OCI-LY1 (cell line): ENCODE measurements at regions not wholly inside any gene's neighbourhood (a gene's known extent, or its start where the extent isn't known, plus 50 kb on each side); places are given as distances from the start of the nearest gene placed in this dataset.

Experiments
- H2AFZ ChIP-seq: fragments of 200-600 bp; sonication (generic), shearing (Covaris generic); 2 replicates; pipeline ENCODE4 v1.6.0; 2014; ENCODE audit warnings: antibody characterized with exemption, mild to moderate bottlenecking, low read length
- H3F3A ChIP-seq: fragments of 200-600 bp; sonication (generic), shearing (Covaris generic); 2 replicates; pipeline ENCODE4 v1.6.0; 2014; ENCODE audit warnings: mild to moderate bottlenecking, antibody characterized with exemption, low read length, moderate library complexity; ENCODE audit not compliant: insufficient read depth
- H3K27ac ChIP-seq: fragments of 200-600 bp; sonication (generic); 2 replicates; pipeline ENCODE4 v1.5.1; 2014; ENCODE audit warnings: low read length, mixed run types, mild to moderate bottlenecking, low read depth; ENCODE audit not compliant: poor library complexity, severe bottlenecking
- H3K27me3 ChIP-seq: fragments of 200-600 bp; sonication (generic); 2 replicates; pipeline ENCODE4 v1.6.0; 2014; ENCODE audit warnings: antibody characterized with exemption, mild to moderate bottlenecking, low read length, moderate library complexity; ENCODE audit not compliant: insufficient read depth
- H3K36me3 ChIP-seq: fragments of 200-600 bp; sonication (generic); 2 replicates; pipeline ENCODE4 v1.6.1; 2014; ENCODE audit warnings: mild to moderate bottlenecking, antibody characterized with exemption, low read length, moderate library complexity, mixed read lengths; ENCODE audit not compliant: insufficient read depth
- H3K4me1 ChIP-seq: fragments of 200-600 bp; sonication (generic); 2 replicates; pipeline ENCODE4 v1.5.1; 2014; ENCODE audit warnings: mild to moderate bottlenecking, low read length, moderate library complexity; ENCODE audit not compliant: insufficient read depth, severe bottlenecking
- H3K4me2 ChIP-seq: fragments of 200-600 bp; sonication (generic), shearing (Covaris generic); 2 replicates; pipeline ENCODE4 v1.6.1; 2014; ENCODE audit warnings: low read length
- H3K4me3 ChIP-seq: fragments of 200-600 bp; sonication (generic); 2 replicates; pipeline ENCODE4 v1.5.1; 2014; ENCODE audit warnings: low read length, low read depth, mild to moderate bottlenecking, mixed read lengths; ENCODE audit not compliant: poor library complexity, severe bottlenecking
- H3K79me2 ChIP-seq: fragments of 200-600 bp; shearing (Covaris generic); 2 replicates; pipeline ENCODE4 v1.6.1; 2016; ENCODE audit warnings: mixed run types, low read length, mixed read lengths; ENCODE audit not compliant: insufficient read depth
- H3K9ac ChIP-seq: fragments of 200-600 bp; sonication (generic), shearing (Covaris generic); 2 replicates; pipeline ENCODE4 v1.6.1; 2014; ENCODE audit warnings: mild to moderate bottlenecking, low read length, mixed read lengths
- H3K9me2 ChIP-seq: fragments of 200-600 bp; sonication (generic), shearing (Covaris generic); 2 replicates; pipeline ENCODE4 v1.6.1; 2014; ENCODE audit warnings: low read depth, mild to moderate bottlenecking, low read length, mixed read lengths
- H3K9me3 ChIP-seq: fragments of 200-600 bp; shearing (Covaris generic); 2 replicates; pipeline ENCODE4 v1.6.1; 2014; ENCODE audit warnings: low read length, mixed read lengths
- H4K20me1 ChIP-seq: fragments of 200-600 bp; sonication (generic), shearing (Covaris generic); 2 replicates; pipeline ENCODE4 v1.6.0; 2016; ENCODE audit warnings: mild to moderate bottlenecking, low read length; ENCODE audit not compliant: insufficient read depth
- CTCF ChIP-seq: fragments of 200-600 bp; sonication (generic), shearing (Covaris generic); IDR thresholded peaks from 2 replicates; pipeline ENCODE4 v1.5.1; 2017; ENCODE audit warnings: mild to moderate bottlenecking, antibody characterized with exemption, low read length, moderate library complexity, mixed read lengths
- EZH2 ChIP-seq: fragments of 200-600 bp; sonication (generic), shearing (Covaris generic); IDR thresholded peaks from 2 replicates; pipeline ENCODE4 v1.8.0; 2017; ENCODE audit warnings: borderline replicate concordance, mixed run types, mild to moderate bottlenecking, antibody characterized with exemption, low read length, moderate library complexity, mixed read lengths

DNA sequence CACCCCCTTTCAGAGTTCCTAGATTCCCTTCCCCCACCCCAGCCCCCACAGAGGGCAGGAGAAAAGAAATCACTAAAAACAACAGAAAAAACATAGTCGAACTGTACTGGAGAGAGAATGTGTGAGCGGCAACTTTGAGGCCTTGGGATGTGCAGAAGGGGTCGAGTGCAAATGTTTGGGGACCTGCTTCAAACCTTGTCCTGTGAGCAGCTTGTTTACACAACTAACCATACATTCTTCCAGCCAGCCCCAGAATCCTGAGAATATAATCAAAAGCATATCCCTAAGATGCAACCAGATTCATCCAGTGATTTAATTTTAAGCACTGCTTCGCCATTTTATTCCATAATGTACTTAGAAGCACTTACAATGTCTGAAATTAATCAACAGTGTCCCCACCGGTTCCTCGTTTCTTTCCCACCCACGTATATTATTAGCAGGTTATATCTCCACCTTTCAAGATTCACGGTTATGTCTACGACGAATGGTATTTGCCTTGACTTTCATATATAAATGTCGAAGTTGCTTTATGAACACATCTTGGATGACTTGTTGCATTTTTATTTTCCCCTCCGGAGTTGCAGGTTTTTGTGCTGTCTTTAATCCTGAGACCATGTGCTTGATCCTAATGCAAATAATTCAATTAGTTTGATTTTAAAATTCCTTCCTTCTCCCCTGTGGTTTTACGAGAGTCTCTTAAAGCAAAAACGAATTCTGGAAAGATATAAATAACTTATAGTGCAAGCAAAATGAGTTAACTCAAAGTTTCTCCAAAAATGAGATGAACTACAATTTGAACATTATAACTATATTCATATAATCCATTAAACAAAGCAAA lies 107.6 kb downstream of the ZIC5 start:
- no peak overlapping the region for H3K27ac ChIP-seq
- H2AFZ ChIP-seq, result no peak overlapping the region

DNA sequence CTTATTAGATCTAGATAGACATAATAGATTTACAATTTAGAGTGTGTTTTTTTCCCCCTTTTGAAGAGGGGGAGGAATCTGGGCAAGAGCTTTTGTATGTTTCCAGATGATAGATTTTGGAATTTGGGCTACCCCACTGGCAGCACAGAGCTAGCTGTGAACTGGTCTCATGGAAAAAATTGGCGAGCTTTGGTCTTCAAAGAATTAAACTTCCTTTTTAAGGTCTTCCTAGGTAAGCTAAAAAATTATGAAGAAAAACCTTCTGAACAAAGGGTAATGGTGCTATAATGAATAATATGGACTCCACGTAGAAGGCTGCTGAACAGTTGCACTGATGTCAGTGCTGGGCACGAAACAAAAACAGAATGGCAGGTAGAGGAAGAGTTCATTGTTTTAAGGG lies 109.3 kb downstream of the ZIC5 start:
- Histone ChIP-seq H3K9me3 (no peaks in the 10 kb centered on the region), H4K20me1 (no peaks in the 10 kb centered on the region), H3K9me2 (no peaks in the 10 kb centered on the region), H3K4me2 (no peak overlapping the region), H2AFZ (no peak overlapping the region), H3K36me3 (no peaks in the 10 kb centered on the region), H3K27me3 (no peaks in the 10 kb centered on the region), H3K79me2 (no peaks in the 10 kb centered on the region), H3K9ac (no peak overlapping the region), H3K4me1 (no peaks in the 10 kb centered on the region), H3K4me3 (no peak overlapping the region), H3F3A (no peaks in the 10 kb centered on the region), H3K27ac (no peak overlapping the region)
- TF ChIP-seq CTCF (no peak), EZH2 (no peak)

More for the DNA sequence above, 107.6 kb downstream of the ZIC5 start:
- H3K4me1 ChIP-seq, result no peaks in the 10 kb centered on the region
- H3K9ac ChIP-seq, result no peak overlapping the region
- TF ChIP-seq EZH2 (no peak), CTCF (no peak)
- H3K9me3 ChIP-seq, result no peaks in the 10 kb centered on the region
- no peaks in the 10 kb centered on the region for H3K9me2 ChIP-seq
- no peaks in the 10 kb centered on the region for H3K79me2 ChIP-seq
- H4K20me1 ChIP-seq, result no peaks in the 10 kb centered on the region
- H3K36me3 ChIP-seq, result no peaks in the 10 kb centered on the region
- no peaks in the 10 kb centered on the region for H3K27me3 ChIP-seq
- no peak overlapping the region for H3K4me3 ChIP-seq
- H3F3A ChIP-seq, result no peaks in the 10 kb centered on the region
- H3K4me2 ChIP-seq, result no peak overlapping the region

DNA sequence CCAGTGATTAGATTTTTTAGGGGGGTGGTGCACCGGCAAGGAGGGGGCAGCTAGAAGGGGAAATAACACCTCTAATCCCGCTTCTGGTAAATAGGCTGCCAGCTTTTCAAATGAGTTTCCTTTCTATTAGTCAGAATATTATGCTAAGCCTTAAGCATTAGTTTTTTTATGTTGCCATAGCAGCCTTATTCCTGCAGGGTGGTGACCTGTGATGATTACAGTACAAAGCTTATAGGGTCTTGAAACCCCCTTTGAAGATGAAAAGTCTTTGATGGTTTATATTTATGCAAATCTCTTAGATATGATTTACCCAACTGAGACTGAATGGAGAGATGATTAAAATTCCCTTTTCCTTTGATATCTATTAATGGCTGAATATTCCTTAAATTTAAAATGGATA lies 109.8 kb downstream of the ZIC5 start:
- Histone ChIP-seq H4K20me1 (no peaks in the 10 kb centered on the region), H3K9me2 (no peaks in the 10 kb centered on the region), H3K9me3 (no peaks in the 10 kb centered on the region), H3K9ac (no peak overlapping the region), H2AFZ (no peak overlapping the region), H3K4me2 (no peak overlapping the region), H3K36me3 (no peaks in the 10 kb centered on the region), H3F3A (no peaks in the 10 kb centered on the region), H3K27me3 (no peaks in the 10 kb centered on the region), H3K4me3 (no peak overlapping the region), H3K79me2 (no peaks in the 10 kb centered on the region), H3K4me1 (no peaks in the 10 kb centered on the region), H3K27ac (no peak overlapping the region)
- no peak for TF ChIP-seq CTCF
- TF ChIP-seq EZH2, result no peak
